HepG2 (cell line): ENCODE measurements at regions not wholly inside any gene's neighbourhood (a gene's known extent, or its start where the extent isn't known, plus 50 kb on each side); places are given as distances from the start of the nearest gene placed in this dataset.

ENCODE experiments used
- ATAC-seq: fragments of 200-7000 bp; cut with Tn5 transposase; 3 replicates; pipeline ENCODE4 v1.9.1; 2020; ENCODE audit warnings: mild to moderate bottlenecking, moderate library complexity
- BruUV-seq: library from RNA; stranded (reverse); fragments of 400-500 nt; replicated peaks from 2 replicates; lab custom pipeline; 2021; lab: Mats Ljungman, UMichigan
- CTCF ChIA-PET: fragments of 300-600 bp; formaldehyde crosslinking; extraction: SDS; loops from one replicate; lab custom pipeline; 2021; ENCODE audit warnings: low total read pairs, inconsistent platforms, low intra/inter-chr PET ratio; lab: Yijun Ruan, JAX
- POLR2A ChIA-PET: fragments of 350-600 bp; sonication (Branson Sonifier 250); formaldehyde crosslinking; loops from one replicate; lab custom pipeline; 2020; ENCODE audit warnings: antibody characterized with exemption, inconsistent platforms; lab: Yijun Ruan, JAX
- DNase-seq: peaks from one replicate; pipeline ENCODE4 v3.0.0-alpha.2; 2015; ENCODE audit warnings: low spot score
- FAIRE-seq: peaks from 3 replicates; lab custom pipeline; 2011; peaks lifted over from hg19 to GRCh38; lab: Jason Lieb, UNC
- H2AFZ ChIP-seq: one replicate; pipeline ENCODE4 v1.6.1; 2011; ENCODE audit warnings: low read length, inconsistent platforms
- H3K27ac ChIP-seq: fragments of 300-600 bp; 3 replicates; pipeline ENCODE4 v1.8.0; 2011; ENCODE audit warnings: mixed run types, mild to moderate bottlenecking, mixed read lengths, low read length, inconsistent platforms; ENCODE audit not compliant: insufficient read depth; ENCODE audit errors: extremely low read length
- H3K27me3 ChIP-seq, 2 experiments: fragments of 200-600 bp in 1 of 2; 2 replicates in 1 of 2; 3 replicates in 1 of 2; pipeline versions ENCODE4 v1.6.0 to v1.8.0; 2011; ENCODE audit warnings: low read length in 2 of 2, mild to moderate bottlenecking in 2 of 2, moderate library complexity in 2 of 2, inconsistent platforms in 1 of 2; ENCODE audit not compliant: insufficient read depth in 2 of 2, control insufficient read depth in 1 of 2
- H3K36me3 ChIP-seq, 2 experiments: fragments of 200-600 bp in 1 of 2; replicated peaks in 1 of 2; 2 replicates in 1 of 2; 3 replicates in 1 of 2; pipeline versions ENCODE4 v1.5.1 to v1.8.0; 2011; ENCODE audit warnings: low read length in 2 of 2, inconsistent platforms in 1 of 2; ENCODE audit not compliant: insufficient read depth in 2 of 2, control insufficient read depth in 1 of 2
- H3K4me1 ChIP-seq: 2 replicates; pipeline ENCODE4 v1.5.1; 2012; ENCODE audit warnings: low read length, inconsistent platforms; ENCODE audit not compliant: insufficient read depth
- H3K4me2 ChIP-seq: 2 replicates; pipeline ENCODE4 v1.6.0; 2011; ENCODE audit warnings: low read depth, low read length, inconsistent platforms
- H3K4me3 ChIP-seq, 3 experiments: fragments of 200-600 bp in 1 of 3; sonication (generic), shearing (Covaris generic) in 1 of 3; replicated peaks in 1 of 3; 2 replicates each; pipeline ENCODE4 v1.5.1; 2011 to 2016; ENCODE audit warnings: low read length in 3 of 3, inconsistent platforms in 2 of 3, low read depth in 2 of 3, mild to moderate bottlenecking in 2 of 3, control low read depth in 1 of 3, mixed read lengths in 1 of 3; ENCODE audit not compliant: insufficient read depth in 1 of 3
- H3K79me2 ChIP-seq: one replicate; pipeline ENCODE4 v1.6.1; 2011; ENCODE audit warnings: low read length, inconsistent platforms; ENCODE audit not compliant: insufficient read depth
- H3K9ac ChIP-seq: 2 replicates; pipeline ENCODE4 v1.6.0; 2011; ENCODE audit warnings: mild to moderate bottlenecking, low read depth, low read length, inconsistent platforms; ENCODE audit not compliant: insufficient read depth
- H3K9me3 ChIP-seq: 2 replicates; pipeline ENCODE4 v1.5.1; 2012; ENCODE audit warnings: mild to moderate bottlenecking, low read length
- H4K20me1 ChIP-seq: 2 replicates; pipeline ENCODE4 v1.6.0; 2011; ENCODE audit warnings: inconsistent platforms, mild to moderate bottlenecking, low read length, moderate library complexity; ENCODE audit not compliant: insufficient read depth
- ATRX ChIP-seq: sonication (generic); formaldehyde crosslinking; IDR thresholded peaks from 2 replicates; pipeline ENCODE4 v1.4.0; 2020; ENCODE audit warnings: missing genetic modification reagents, borderline replicate concordance
- DMAP1 ChIP-seq: IDR thresholded peaks from 2 replicates; pipeline ENCODE4 v1.6.1; 2016
- FOXA3 ChIP-seq: IDR thresholded peaks from 2 replicates; pipeline ENCODE4 v1.6.1; 2016; ENCODE audit warnings: missing genetic modification reagents, missing compliant biosample characterization
- FOXP4 ChIP-seq: sonication (generic); formaldehyde crosslinking; IDR thresholded peaks from 2 replicates; pipeline ENCODE4 v1.4.0; 2020; ENCODE audit warnings: missing genetic modification reagents
- MXI1 ChIP-seq: IDR thresholded peaks from 3 replicates; pipeline ENCODE4 v1.6.1; 2012; ENCODE audit warnings: low read depth, low read length, inconsistent platforms, borderline replicate concordance
- NFATC3 ChIP-seq: sonication (generic); formaldehyde crosslinking; IDR thresholded peaks from 2 replicates; pipeline ENCODE4 v1.5.1; 2020; ENCODE audit warnings: mild to moderate bottlenecking, missing genetic modification reagents
- NFYC ChIP-seq: IDR thresholded peaks from 2 replicates; pipeline ENCODE4 v1.6.1; 2016; ENCODE audit warnings: missing genetic modification reagents, missing compliant biosample characterization
- PRMT3 ChIP-seq: sonication (generic); formaldehyde crosslinking; IDR thresholded peaks from 2 replicates; pipeline ENCODE4 v1.8.1; 2022; ENCODE audit warnings: low read depth, mild to moderate bottlenecking, moderate library complexity, missing genetic modification reagents, borderline replicate concordance
- TERF1 ChIP-seq: sonication (generic); formaldehyde crosslinking; IDR thresholded peaks from 2 replicates; pipeline ENCODE4 v1.8.0; 2022; ENCODE audit warnings: mild to moderate bottlenecking, missing genetic modification reagents, moderate library complexity
- ZBTB46 ChIP-seq: sonication (generic); formaldehyde crosslinking; IDR thresholded peaks from 2 replicates; pipeline ENCODE4 v1.4.0; 2020; ENCODE audit warnings: mild to moderate bottlenecking, missing genetic modification reagents, borderline replicate concordance
- ZNF17 ChIP-seq: sonication (generic); formaldehyde crosslinking; IDR thresholded peaks from 2 replicates; pipeline ENCODE4 v1.5.0; 2020; ENCODE audit warnings: mild to moderate bottlenecking, missing genetic modification reagents
- ZNF468 ChIP-seq: sonication (generic); formaldehyde crosslinking; IDR thresholded peaks from 2 replicates; pipeline ENCODE4 v1.8.0; 2022; ENCODE audit warnings: mild to moderate bottlenecking, moderate library complexity, missing genetic modification reagents
- ZNF503 ChIP-seq: sonication (generic); formaldehyde crosslinking; IDR thresholded peaks from 2 replicates; pipeline ENCODE4 v1.4.0; 2020; ENCODE audit warnings: missing genetic modification reagents
- ZNF598 ChIP-seq: sonication (generic); formaldehyde crosslinking; IDR thresholded peaks from 2 replicates; pipeline ENCODE4 v1.5.1; 2020; ENCODE audit warnings: mild to moderate bottlenecking, missing genetic modification reagents, borderline replicate concordance
- ZNF7 ChIP-seq: IDR thresholded peaks from 2 replicates; pipeline ENCODE4 v1.6.1; 2016; ENCODE audit warnings: missing biosample characterization, missing genetic modification reagents
- ZNF772 ChIP-seq: sonication (generic); formaldehyde crosslinking; IDR thresholded peaks from 2 replicates; pipeline ENCODE4 v1.5.0; 2020; ENCODE audit warnings: mild to moderate bottlenecking, missing genetic modification reagents
- WGBS: methylation state at CpG from one replicate; pipeline ENCODE4 v1.1.6; 2017; ENCODE audit warnings: low lambda C conversion rate; 5-methylcytosine and 5-hydroxymethylcytosine counted together
- in situ Hi-C: cut with HindIII; loops from 2 replicates; pipeline ENCODE4 v1.10.0; 2017; ENCODE audit warnings: low pct_unique_long_range_greater_than_20kb; ENCODE audit not compliant: extremely low pct_ligation_motif_present
- intact Hi-C: fragments of 100-400 bp; cut with micrococcal nuclease; formaldehyde crosslinking; loops from one replicate; pipeline ENCODE4 v1.10.0; 2022; ENCODE audit not compliant: unreplicated experiment

- no peaks in the 10 kb centered on the region for H3K4me1 ChIP-seq
- POLR2A ChIA-PET, result no interaction called here
- no peak overlapping the region for H3K4me3 ChIP-seq
- H2AFZ ChIP-seq, result no peak overlapping the region
- DNase-seq, result no peak
- peaks cover 0 to 4% of the 10 kb centered on the region in 2 experiments; a peak in 1 of 5 replicates for H3K27me3 ChIP-seq
- no peak overlapping the region for H3K9ac ChIP-seq
- 0% methylated on average over 1 of the region's 1 CpG for WGBS
- no peak overlapping the region for H3K4me2 ChIP-seq
- intact Hi-C loops, result no loop called here
- H3K79me2 ChIP-seq, result no peaks in the 10 kb centered on the region
- no peak for ATAC-seq
- H3K27ac ChIP-seq, result no peak overlapping the region
- no peaks in the 10 kb centered on the region for H4K20me1 ChIP-seq
- H3K36me3 ChIP-seq, result no peaks in the 10 kb centered on the region
- in situ Hi-C loops, result no loop called here
- no TSS peak for BruUV-seq
- no peak for FAIRE-seq
- CTCF ChIA-PET, result no interaction called here
- TF ChIP-seq ZNF772 (CRISPR knock-in tag) (no peak), TERF1 (CRISPR knock-in tag) (no peak), ZNF468 (no peak), NFYC (CRISPR knock-in tag) (no peak), ZNF503 (CRISPR knock-in tag) (no peak), DMAP1 (CRISPR knock-in tag) (no peak), PRMT3 (CRISPR knock-in tag) (no peak), FOXP4 (CRISPR knock-in tag) (no peak), ZNF598 (CRISPR knock-in tag) (no peak), ZNF17 (CRISPR knock-in tag) (no peak), NFATC3 (CRISPR knock-in tag) (no peak), FOXA3 (CRISPR knock-in tag) (no peak), ZNF7 (CRISPR knock-in tag) (no peak), ATRX (CRISPR knock-in tag) (no peak), MXI1 (no peak), ZBTB46 (CRISPR knock-in tag) (no peak)
- no peaks in the 10 kb centered on the region for H3K9me3 ChIP-seq
Measured at GRCh38 chr3:43816372-43816771, 125.6 kb downstream of the ABHD5 start.
